A673 (cell line): ENCODE measurements at regions not wholly inside any gene's neighbourhood (a gene's known extent, or its start where the extent isn't known, plus 50 kb on each side); places are given as distances from the start of the nearest gene placed in this dataset.

Experiments used
- EZH2 ChIP-seq: fragments of 200-600 bp; sonication (generic); IDR thresholded peaks from 2 replicates; pipeline ENCODE4 v1.6.1; 2017; ENCODE audit warnings: borderline replicate concordance, low read depth, mild to moderate bottlenecking, mixed read lengths, antibody characterized with exemption, low read length; ENCODE audit not compliant: poor library complexity, severe bottlenecking
- TF ChIP-seq, protein P1 (sequence below): fragments of 300-800, 200-600 bp; sonication (generic); conservative IDR thresholded peaks from 2 replicates; pipeline ENCODE4 v1.5.1; 2017; ENCODE audit warnings: low read depth, mild to moderate bottlenecking, antibody characterized with exemption, low read length, moderate library complexity, mixed read lengths

DNA sequence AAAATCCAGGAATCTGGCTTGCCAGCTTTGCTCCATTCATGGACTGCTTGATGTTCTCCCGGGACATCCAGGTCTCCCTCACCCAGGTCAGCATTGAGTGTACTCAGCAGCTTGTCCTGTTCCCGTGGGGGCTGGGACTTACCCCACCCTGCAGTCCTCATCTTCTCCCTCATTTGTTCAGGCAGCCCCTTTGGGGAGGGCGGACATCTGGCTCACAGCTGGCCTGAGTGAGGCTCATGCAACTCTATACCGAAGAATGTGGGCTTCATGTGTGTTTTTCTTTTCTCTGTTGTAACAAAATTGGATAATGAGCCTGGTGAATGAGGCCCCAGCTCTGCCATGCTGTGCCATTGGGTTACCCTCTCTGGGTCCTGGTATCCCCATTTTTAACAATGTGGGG is 227.7 kb upstream of the TENM4 start:
- TF ChIP-seq, protein P1, sequence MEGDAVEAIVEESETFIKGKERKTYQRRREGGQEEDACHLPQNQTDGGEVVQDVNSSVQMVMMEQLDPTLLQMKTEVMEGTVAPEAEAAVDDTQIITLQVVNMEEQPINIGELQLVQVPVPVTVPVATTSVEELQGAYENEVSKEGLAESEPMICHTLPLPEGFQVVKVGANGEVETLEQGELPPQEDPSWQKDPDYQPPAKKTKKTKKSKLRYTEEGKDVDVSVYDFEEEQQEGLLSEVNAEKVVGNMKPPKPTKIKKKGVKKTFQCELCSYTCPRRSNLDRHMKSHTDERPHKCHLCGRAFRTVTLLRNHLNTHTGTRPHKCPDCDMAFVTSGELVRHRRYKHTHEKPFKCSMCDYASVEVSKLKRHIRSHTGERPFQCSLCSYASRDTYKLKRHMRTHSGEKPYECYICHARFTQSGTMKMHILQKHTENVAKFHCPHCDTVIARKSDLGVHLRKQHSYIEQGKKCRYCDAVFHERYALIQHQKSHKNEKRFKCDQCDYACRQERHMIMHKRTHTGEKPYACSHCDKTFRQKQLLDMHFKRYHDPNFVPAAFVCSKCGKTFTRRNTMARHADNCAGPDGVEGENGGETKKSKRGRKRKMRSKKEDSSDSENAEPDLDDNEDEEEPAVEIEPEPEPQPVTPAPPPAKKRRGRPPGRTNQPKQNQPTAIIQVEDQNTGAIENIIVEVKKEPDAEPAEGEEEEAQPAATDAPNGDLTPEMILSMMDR = no peak
- no peak for TF ChIP-seq EZH2
